Kidney (tissue), 13 donors: ENCODE measurements at regions not wholly inside any gene's neighbourhood (a gene's known extent, or its start where the extent isn't known, plus 50 kb on each side); places are given as distances from the start of the nearest gene placed in this dataset.

Source experiments
- DNase-seq, 5 donors: peaks; one replicate each; pipeline ENCODE4 v3.0.0-alpha.2; 2013 to 2020
- FAIRE-seq: peaks from 2 replicates; lab custom pipeline; 2012; peaks lifted over from hg19 to GRCh38; lab: Jason Lieb, UNC
- H3K27ac ChIP-seq, 2 donors: one replicate each; pipeline ENCODE4 v1.7.0; 2013; ENCODE audit warnings: low read depth in 2 of 2, low read length in 2 of 2, inconsistent platforms in 1 of 2
- H3K27me3 ChIP-seq: one replicate; pipeline ENCODE4 v1.7.1; 2013; ENCODE audit warnings: low read length, inconsistent platforms; ENCODE audit not compliant: control insufficient read depth, insufficient read depth
- H3K36me3 ChIP-seq, 3 donors: one replicate each; pipeline versions ENCODE4 v1.7.0 to v1.7.1; 2013; ENCODE audit warnings: low read length in 3 of 3, control low read depth in 1 of 3, inconsistent platforms in 1 of 3; ENCODE audit not compliant: insufficient read depth in 3 of 3, control insufficient read depth in 2 of 3
- H3K4me1 ChIP-seq, 3 donors: one replicate each; pipeline versions ENCODE4 v1.7.0 to v1.7.1; 2013; ENCODE audit warnings: low read length in 3 of 3, inconsistent platforms in 1 of 3, low read depth in 1 of 3; ENCODE audit not compliant: control insufficient read depth in 2 of 3, insufficient read depth in 2 of 3
- H3K4me3 ChIP-seq, 3 donors: one replicate each; pipeline versions ENCODE4 v1.7.0 to v1.8.1; 2013; ENCODE audit warnings: low read length in 3 of 3, control low read depth in 1 of 3, inconsistent platforms in 1 of 3
- H3K9ac ChIP-seq, 3 donors: one replicate each; pipeline versions ENCODE4 v1.7.0 to v1.7.1; 2013; ENCODE audit warnings: low read length in 3 of 3, control low read depth in 1 of 3, inconsistent platforms in 1 of 3
- H3K9me3 ChIP-seq, 3 donors: one replicate each; pipeline versions ENCODE4 v1.7.0 to v1.7.1; 2013; ENCODE audit warnings: low read length in 3 of 3, control low read depth in 1 of 3, inconsistent platforms in 1 of 3; ENCODE audit not compliant: control insufficient read depth in 2 of 3, insufficient read depth in 1 of 3
- intact Hi-C: fragments of 100-400 bp; cut with DNase I; formaldehyde crosslinking; loops from one replicate; pipeline ENCODE4 v1.11.1; 2022
- TF ChIP-seq, protein P1 (sequence below): IDR thresholded peaks from 3 replicates; pipeline ENCODE4 v1.5.1; 2012; ENCODE audit warnings: mild to moderate bottlenecking, moderate library complexity, borderline replicate concordance; ENCODE audit not compliant: insufficient read depth; ENCODE audit errors: extremely low read depth
- donor health status: control.
- donor health status: control.
- donor health status: control.
- donor health status: control.
- donor health status: control.
- donor health status: DM: yes; HTN: yes; CAD: no.
- donor health status: Normal renal cell carcinoma (clear cell type).

DNA sequence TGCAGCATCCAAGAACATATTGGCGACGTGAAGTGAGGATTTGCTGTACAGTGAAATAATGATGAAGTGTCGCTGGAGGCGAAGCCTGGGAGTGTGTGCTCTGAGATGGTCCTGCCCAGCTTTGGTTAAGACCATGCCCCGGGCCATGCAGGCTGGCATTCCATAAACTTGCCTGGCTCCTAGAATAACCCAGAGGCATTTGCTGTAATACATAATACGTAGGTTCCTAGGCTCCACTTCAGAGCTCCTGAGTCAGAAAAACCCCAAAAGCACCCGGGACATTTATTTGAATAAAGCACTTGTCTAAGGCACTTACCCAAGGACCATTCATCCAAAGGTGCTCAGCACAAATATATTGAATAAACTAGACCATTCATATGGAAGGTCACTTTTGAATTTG is 279.3 kb downstream of the ABCC12 start:
- no peaks in the 10 kb centered on the region for H3K9me3 ChIP-seq

DNA sequence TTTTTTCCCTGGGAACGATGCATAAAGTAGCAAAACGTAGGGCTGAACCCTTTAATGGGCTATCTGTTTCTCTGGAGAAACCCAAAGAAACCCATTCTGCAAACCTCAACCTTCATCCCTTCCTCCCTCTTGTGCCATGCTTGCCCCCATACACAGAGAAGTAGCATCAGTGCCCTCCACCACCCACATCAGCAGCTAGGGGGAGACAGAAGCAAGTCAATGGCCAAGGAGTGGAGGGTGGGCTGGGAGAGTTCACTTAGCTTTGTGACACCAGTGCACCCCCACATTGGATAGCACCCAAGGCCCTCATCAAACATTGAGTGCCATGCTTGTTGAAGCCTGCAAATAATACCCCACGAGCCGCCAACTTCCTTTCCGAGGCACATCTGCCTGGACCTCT is 282.4 kb downstream of the ABCC12 start:
- no peaks in the 10 kb centered on the region for H3K4me1 ChIP-seq
- H3K36me3 ChIP-seq: no peaks in the 10 kb centered on the region
- DNase-seq (no peak), FAIRE-seq (no peak)
- no peak overlapping the region for H3K9ac ChIP-seq
- no peaks in the 10 kb centered on the region for H3K27me3 ChIP-seq
- no peak overlapping the region for H3K27ac ChIP-seq
- no peak overlapping the region for H3K4me3 ChIP-seq
- TF ChIP-seq, protein P1, sequence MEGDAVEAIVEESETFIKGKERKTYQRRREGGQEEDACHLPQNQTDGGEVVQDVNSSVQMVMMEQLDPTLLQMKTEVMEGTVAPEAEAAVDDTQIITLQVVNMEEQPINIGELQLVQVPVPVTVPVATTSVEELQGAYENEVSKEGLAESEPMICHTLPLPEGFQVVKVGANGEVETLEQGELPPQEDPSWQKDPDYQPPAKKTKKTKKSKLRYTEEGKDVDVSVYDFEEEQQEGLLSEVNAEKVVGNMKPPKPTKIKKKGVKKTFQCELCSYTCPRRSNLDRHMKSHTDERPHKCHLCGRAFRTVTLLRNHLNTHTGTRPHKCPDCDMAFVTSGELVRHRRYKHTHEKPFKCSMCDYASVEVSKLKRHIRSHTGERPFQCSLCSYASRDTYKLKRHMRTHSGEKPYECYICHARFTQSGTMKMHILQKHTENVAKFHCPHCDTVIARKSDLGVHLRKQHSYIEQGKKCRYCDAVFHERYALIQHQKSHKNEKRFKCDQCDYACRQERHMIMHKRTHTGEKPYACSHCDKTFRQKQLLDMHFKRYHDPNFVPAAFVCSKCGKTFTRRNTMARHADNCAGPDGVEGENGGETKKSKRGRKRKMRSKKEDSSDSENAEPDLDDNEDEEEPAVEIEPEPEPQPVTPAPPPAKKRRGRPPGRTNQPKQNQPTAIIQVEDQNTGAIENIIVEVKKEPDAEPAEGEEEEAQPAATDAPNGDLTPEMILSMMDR: no peak
- H3K9me3 ChIP-seq: no peaks in the 10 kb centered on the region
- intact Hi-C loops: no loop called here

More for the DNA sequence above, 279.3 kb downstream of the ABCC12 start:
- Histone ChIP-seq H3K27me3 (no peaks in the 10 kb centered on the region), H3K36me3 (no peaks in the 10 kb centered on the region), H3K4me1 (no peaks in the 10 kb centered on the region), H3K27ac (no peak overlapping the region), H3K4me3 (no peak overlapping the region), H3K9ac (no peak overlapping the region)
- no peak for FAIRE-seq
- intact Hi-C loops: no loop called here
- TF ChIP-seq, protein P1: no peak
- DNase-seq: no peak

DNA sequence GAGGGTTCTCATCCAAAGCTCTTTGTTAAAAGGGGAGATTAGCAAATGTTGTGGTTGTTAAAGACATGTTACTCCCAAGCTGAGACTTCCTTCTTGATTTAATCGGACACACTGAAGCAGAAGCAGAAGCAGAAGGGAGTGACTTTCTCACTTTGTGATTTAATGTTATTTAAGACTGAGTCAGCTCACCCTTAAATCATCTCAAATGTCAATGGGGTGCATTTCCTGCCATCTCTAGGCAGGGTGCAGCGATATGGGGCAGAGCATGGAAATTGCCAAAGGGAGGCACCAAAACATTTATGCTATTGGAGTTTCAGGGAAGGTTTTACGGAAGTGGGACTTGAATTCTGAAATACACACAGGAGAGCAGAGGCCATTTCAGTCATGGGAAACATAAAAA is 283.6 kb downstream of the ABCC12 start:
- intact Hi-C loops: no loop called here
- Histone ChIP-seq H3K4me1 (no peaks in the 10 kb centered on the region), H3K9ac (no peak overlapping the region), H3K36me3 (no peaks in the 10 kb centered on the region), H3K27ac (no peak overlapping the region), H3K27me3 (no peaks in the 10 kb centered on the region), H3K9me3 (peaks cover 0 to 2% (median 0%) of the 10 kb centered on the region in 3 donors), H3K4me3 (no peak overlapping the region)
- DNase-seq: no peak
- FAIRE-seq: no peak
- TF ChIP-seq, protein P1: no peak

DNA sequence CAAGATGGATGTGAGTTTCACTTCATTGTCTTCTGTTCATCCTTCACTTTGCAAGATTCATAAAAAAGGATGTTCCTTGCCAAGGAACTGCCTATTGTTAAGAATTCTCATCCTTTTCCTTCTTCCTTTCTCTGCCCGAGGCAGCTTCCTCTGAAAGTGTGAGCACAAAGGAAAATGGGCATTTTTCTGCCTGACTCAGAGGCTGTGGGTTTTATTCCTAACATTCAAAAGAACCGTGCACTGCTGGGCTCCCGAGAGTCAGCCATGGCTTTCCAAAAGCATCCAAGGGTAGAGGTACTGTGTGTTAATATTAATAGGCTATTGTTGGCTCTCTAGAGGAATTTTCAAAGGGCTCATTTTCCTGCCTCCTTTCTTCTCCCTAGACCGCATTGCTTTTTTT is 289.4 kb downstream of the ABCC12 start:
- Histone ChIP-seq H3K9me3 (peaks cover 0 to 2% (median 0%) of the 10 kb centered on the region in 3 donors), H3K27ac (no peak overlapping the region), H3K9ac (no peak overlapping the region), H3K36me3 (no peaks in the 10 kb centered on the region), H3K4me1 (peaks cover 0 to 4% (median 0%) of the 10 kb centered on the region in 3 donors), H3K4me3 (no peak overlapping the region), H3K27me3 (no peaks in the 10 kb centered on the region)
- intact Hi-C loops: no loop called here
- TF ChIP-seq, protein P1: no peak
- DNase-seq (no peak), FAIRE-seq (no peak)
